Keratinocyte (primary cell): ENCODE measurements at regions not wholly inside any gene's neighbourhood (a gene's known extent, or its start where the extent isn't known, plus 50 kb on each side); places are given as distances from the start of the nearest gene placed in this dataset.

Experiments used
- EZH2 ChIP-seq: IDR thresholded peaks from one replicate; pipeline ENCODE4 v1.6.1; 2012; ENCODE audit warnings: inconsistent platforms, mild to moderate bottlenecking, low read length, moderate library complexity
- TF ChIP-seq, protein P1 (sequence below), 3 experiments: IDR thresholded peaks in 1 of 3; conservative IDR thresholded peaks in 1 of 3; optimal IDR thresholded peaks in 1 of 3; 2 replicates in 2 of 3; 3 replicates in 1 of 3; pipeline versions ENCODE3 to v1.5.1; 2011; ENCODE audit warnings: low read length in 3 of 3, mild to moderate bottlenecking in 3 of 3, moderate library complexity in 2 of 3, control low read depth in 1 of 3, inconsistent platforms in 1 of 3; ENCODE audit not compliant: insufficient read depth in 2 of 3; ENCODE audit errors: extremely low read depth in 1 of 3

DNA sequence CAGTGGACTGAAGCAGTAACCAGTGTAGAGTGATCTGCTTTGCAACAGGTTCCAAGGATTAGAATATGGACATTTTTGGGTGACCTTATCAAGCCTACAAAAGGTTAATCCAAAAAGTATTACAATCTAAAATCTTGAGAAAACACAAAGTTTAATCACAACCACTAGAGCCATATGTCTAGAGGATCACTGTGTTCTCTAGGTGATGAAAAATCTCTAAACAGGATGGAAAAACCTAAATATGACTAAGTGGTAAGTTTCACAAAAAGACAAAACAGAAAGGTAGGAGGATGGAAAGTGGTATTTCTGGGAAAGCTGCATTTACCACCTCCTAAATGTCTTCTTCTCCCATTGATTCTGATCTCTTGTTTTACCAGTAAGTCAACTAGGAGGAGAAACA is 411.1 kb upstream of the CXADR start:
- TF ChIP-seq, protein P1, sequence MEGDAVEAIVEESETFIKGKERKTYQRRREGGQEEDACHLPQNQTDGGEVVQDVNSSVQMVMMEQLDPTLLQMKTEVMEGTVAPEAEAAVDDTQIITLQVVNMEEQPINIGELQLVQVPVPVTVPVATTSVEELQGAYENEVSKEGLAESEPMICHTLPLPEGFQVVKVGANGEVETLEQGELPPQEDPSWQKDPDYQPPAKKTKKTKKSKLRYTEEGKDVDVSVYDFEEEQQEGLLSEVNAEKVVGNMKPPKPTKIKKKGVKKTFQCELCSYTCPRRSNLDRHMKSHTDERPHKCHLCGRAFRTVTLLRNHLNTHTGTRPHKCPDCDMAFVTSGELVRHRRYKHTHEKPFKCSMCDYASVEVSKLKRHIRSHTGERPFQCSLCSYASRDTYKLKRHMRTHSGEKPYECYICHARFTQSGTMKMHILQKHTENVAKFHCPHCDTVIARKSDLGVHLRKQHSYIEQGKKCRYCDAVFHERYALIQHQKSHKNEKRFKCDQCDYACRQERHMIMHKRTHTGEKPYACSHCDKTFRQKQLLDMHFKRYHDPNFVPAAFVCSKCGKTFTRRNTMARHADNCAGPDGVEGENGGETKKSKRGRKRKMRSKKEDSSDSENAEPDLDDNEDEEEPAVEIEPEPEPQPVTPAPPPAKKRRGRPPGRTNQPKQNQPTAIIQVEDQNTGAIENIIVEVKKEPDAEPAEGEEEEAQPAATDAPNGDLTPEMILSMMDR (optimal IDR thresholded peaks at IDR 0.05 in 1 of 3, IDR thresholded peaks at IDR 0.05 in 1 of 3, conservative IDR thresholded peaks at IDR 0.05 in 1 of 3; ENCODE audit: extremely low read depth in 1 of 3, insufficient read depth in 2 of 3, low read length in 3 of 3), result no peak
- no peak for TF ChIP-seq EZH2
